GM19324 (cell line): ENCODE measurements at regions not wholly inside any gene's neighbourhood (a gene's known extent, or its start where the extent isn't known, plus 50 kb on each side); places are given as distances from the start of the nearest gene placed in this dataset.
"Not testable (repeated sequence)": the region's sequence is repeated elsewhere in the genome, so short reads cannot be mapped to it uniquely, and the experiment has no call there.

Experiments
- ATAC-seq: cut with Tn5 transposase; IDR thresholded peaks from one replicate; pipeline ENCODE4 v1.9.1; 2021; ENCODE audit warnings: mild to moderate bottlenecking, moderate library complexity; ENCODE audit not compliant: unreplicated experiment, low FRiP score

GRCh38 chr2:156006721-156007618, 325.6 kb downstream of the NR4A2 start:
- ATAC-seq = no peak

- ATAC-seq = no peak
These were observed 326.4 kb downstream of the NR4A2 start for GRCh38 chr2:156005999-156006712.

- no peak for ATAC-seq
These were observed 327.0 kb downstream of the NR4A2 start for GRCh38 chr2:156005531-156005930.

GRCh38 chr2:156004459-156004858, 328.1 kb downstream of the NR4A2 start:
- no peak for ATAC-seq

- no peak for ATAC-seq
These were observed 328.7 kb downstream of the NR4A2 start for GRCh38 chr2:156003780-156004179.

- no peak for ATAC-seq
These were observed 330.7 kb downstream of the NR4A2 start for GRCh38 chr2:156001851-156002250.

GRCh38 chr2:155997538-155997937, 335.0 kb downstream of the NR4A2 start:
- ATAC-seq = no peak

GRCh38 chr2:155994315-155994714, 338.2 kb downstream of the NR4A2 start:
- no peak for ATAC-seq

GRCh38 chr2:155983845-155984244, 348.7 kb downstream of the NR4A2 start:
- ATAC-seq = no peak

GRCh38 chr2:155982135-155982534, 350.4 kb downstream of the NR4A2 start:
- no peak for ATAC-seq

- no peak for ATAC-seq
These were observed 351.5 kb downstream of the NR4A2 start for GRCh38 chr2:155980941-155981560.

GRCh38 chr2:155975734-155976133, 356.8 kb downstream of the NR4A2 start:
- ATAC-seq = no peak

GRCh38 chr2:155972916-155973315, 359.6 kb downstream of the NR4A2 start:
- no peak for ATAC-seq

GRCh38 chr2:155966064-155966471, 366.5 kb downstream of the NR4A2 start:
- not testable (repeated sequence) for ATAC-seq

GRCh38 chr2:155965415-155966063, 367.0 kb downstream of the NR4A2 start:
- no peak for ATAC-seq

GRCh38 chr2:155961641-155962040, 370.9 kb downstream of the NR4A2 start:
- no peak for ATAC-seq

- no peak for ATAC-seq
These were observed 373.7 kb downstream of the NR4A2 start for GRCh38 chr2:155958834-155959233.

GRCh38 chr2:155947069-155947468, 385.5 kb downstream of the NR4A2 start:
- no peak for ATAC-seq

GRCh38 chr2:155944218-155944617, 388.3 kb downstream of the NR4A2 start:
- ATAC-seq = no peak

GRCh38 chr2:155930312-155930711, 402.2 kb downstream of the NR4A2 start:
- ATAC-seq = no peak

GRCh38 chr2:155917380-155917779, 415.1 kb downstream of the NR4A2 start:
- ATAC-seq = no peak
